ENCODE measurements at regions not wholly inside any gene's neighbourhood (a gene's known extent, or its start where the extent isn't known, plus 50 kb on each side); places are given as distances from the start of the nearest gene placed in this dataset.
"Not testable (repeated sequence)": the region's sequence is repeated elsewhere in the genome, so short reads cannot be mapped to it uniquely, and the experiment has no call there.

DNA sequence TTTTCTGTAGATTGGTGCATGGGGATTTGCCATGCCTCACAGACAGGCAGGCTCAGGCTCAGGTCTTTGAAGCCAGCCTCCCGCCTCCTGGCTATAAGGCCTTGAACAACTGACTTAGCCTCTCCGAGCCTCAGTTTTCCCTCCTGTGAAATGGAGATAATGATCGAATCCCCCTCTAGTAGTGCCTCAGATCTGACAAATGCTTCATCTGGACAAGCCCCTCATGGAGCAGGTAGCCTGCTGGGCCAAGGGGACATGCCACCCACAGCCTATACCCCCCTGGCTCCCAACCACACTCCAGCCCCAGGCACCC lies 68.1 kb upstream of the LCTL start:
- Histone ChIP-seq H3K27me3 (ENCODE audit: low read depth, low read length) (no peaks in the 10 kb centered on the region), H3K9me3 (ENCODE audit: insufficient read depth, low read length) (no peaks in the 10 kb centered on the region), H4K20me1 (ENCODE audit: insufficient read depth, low read length) (no peaks in the 10 kb centered on the region), H3K36me3 (replicated peaks; ENCODE audit: low read depth, low read length) (no peaks in the 10 kb centered on the region), H3K4me1 (ENCODE audit: low read length) (0 out of 2 replicates have a peak, but pooled peaks cover 4% of the 10 kb centered on the region), H3K9ac (ENCODE audit: low read length) (no peak overlapping the region), H3K79me2 (ENCODE audit: low read length) (no peaks in the 10 kb centered on the region), H2AFZ (ENCODE audit: low read depth, low read length) (no peak overlapping the region), H3K4me2 (ENCODE audit: low read length) (no peak overlapping the region), H3K4me3 (ENCODE audit: low read length) (no peak overlapping the region), H3K27ac (ENCODE audit: low read length) (no peak overlapping the region)
- TF ChIP-seq, protein P1, sequence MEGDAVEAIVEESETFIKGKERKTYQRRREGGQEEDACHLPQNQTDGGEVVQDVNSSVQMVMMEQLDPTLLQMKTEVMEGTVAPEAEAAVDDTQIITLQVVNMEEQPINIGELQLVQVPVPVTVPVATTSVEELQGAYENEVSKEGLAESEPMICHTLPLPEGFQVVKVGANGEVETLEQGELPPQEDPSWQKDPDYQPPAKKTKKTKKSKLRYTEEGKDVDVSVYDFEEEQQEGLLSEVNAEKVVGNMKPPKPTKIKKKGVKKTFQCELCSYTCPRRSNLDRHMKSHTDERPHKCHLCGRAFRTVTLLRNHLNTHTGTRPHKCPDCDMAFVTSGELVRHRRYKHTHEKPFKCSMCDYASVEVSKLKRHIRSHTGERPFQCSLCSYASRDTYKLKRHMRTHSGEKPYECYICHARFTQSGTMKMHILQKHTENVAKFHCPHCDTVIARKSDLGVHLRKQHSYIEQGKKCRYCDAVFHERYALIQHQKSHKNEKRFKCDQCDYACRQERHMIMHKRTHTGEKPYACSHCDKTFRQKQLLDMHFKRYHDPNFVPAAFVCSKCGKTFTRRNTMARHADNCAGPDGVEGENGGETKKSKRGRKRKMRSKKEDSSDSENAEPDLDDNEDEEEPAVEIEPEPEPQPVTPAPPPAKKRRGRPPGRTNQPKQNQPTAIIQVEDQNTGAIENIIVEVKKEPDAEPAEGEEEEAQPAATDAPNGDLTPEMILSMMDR (IDR thresholded peaks at IDR 0.05; ENCODE audit: low read depth, low read length) = no peak

DNA sequence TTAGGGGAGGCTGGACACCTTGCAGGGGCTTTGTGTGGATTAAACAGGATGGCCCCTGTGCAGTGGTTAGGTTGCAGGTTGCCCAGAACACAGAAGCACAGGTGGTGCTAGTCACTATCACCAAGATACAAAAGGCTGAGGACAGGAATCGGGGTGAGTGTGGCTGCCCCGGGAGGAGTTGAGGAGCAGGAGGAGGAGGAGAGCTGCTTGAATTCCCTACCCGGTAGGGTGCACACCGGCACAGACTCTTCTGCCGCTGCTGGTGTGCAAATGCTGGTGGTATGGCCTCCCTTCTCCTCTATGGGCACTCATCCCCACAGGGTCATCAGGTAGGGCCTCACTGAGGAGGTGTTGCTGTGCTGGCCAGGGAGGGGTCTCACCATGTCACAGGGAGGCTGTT lies 67.5 kb upstream of the SMAD6 start:
- Histone ChIP-seq H3K9ac (ENCODE audit: low read length) (no peak overlapping the region), H4K20me1 (ENCODE audit: insufficient read depth, low read length) (no peaks in the 10 kb centered on the region), H3K9me3 (ENCODE audit: insufficient read depth, low read length) (no peaks in the 10 kb centered on the region), H2AFZ (ENCODE audit: low read depth, low read length) (no peak overlapping the region), H3K4me1 (ENCODE audit: low read length) (0 out of 2 replicates have a peak, but pooled peaks cover 4% of the 10 kb centered on the region), H3K27me3 (ENCODE audit: low read depth, low read length) (no peaks in the 10 kb centered on the region), H3K27ac (ENCODE audit: low read length) (no peak overlapping the region), H3K4me2 (ENCODE audit: low read length) (no peak overlapping the region), H3K36me3 (replicated peaks; ENCODE audit: low read depth, low read length) (no peaks in the 10 kb centered on the region), H3K4me3 (ENCODE audit: low read length) (no peak overlapping the region), H3K79me2 (ENCODE audit: low read length) (no peaks in the 10 kb centered on the region)
- TF ChIP-seq, protein P1 (IDR thresholded peaks at IDR 0.05; ENCODE audit: low read depth, low read length) = no peak
- no peak for TF ChIP-seq EZH2phosphoT487 (IDR thresholded peaks at IDR 0.05; ENCODE audit: low read depth)

DNA sequence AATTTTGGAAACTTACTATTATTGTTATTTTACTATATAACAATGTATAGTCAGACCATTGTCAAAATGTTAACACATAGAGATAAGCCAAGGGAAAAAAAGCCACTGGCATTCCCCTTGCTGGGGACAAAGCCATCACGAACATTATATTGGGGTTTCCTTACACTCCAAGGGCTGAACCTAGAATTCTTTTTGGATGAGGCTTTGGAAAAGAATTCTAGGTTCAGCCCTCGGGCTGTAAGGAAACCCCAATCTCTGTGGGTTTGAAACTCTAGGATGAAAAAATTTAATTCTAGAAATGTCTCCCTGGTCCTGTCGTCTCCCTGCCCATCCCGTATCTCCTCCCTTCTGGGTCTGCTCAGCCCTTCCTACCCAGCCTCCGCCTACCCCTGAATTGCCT lies 67.0 kb upstream of the SMAD6 start:
- Histone ChIP-seq H4K20me1 (ENCODE audit: insufficient read depth, low read length) (no peaks in the 10 kb centered on the region), H3K4me2 (ENCODE audit: low read length) (no peak overlapping the region), H3K4me3 (ENCODE audit: low read length) (no peak overlapping the region), H3K27ac (ENCODE audit: low read length) (no peak overlapping the region), H3K9ac (ENCODE audit: low read length) (no peak overlapping the region), H3K79me2 (ENCODE audit: low read length) (no peaks in the 10 kb centered on the region), H2AFZ (ENCODE audit: low read depth, low read length) (no peak overlapping the region), H3K27me3 (ENCODE audit: low read depth, low read length) (no peaks in the 10 kb centered on the region), H3K9me3 (ENCODE audit: insufficient read depth, low read length) (no peaks in the 10 kb centered on the region), H3K4me1 (ENCODE audit: low read length) (0 out of 2 replicates have a peak, but pooled peaks cover 4% of the 10 kb centered on the region), H3K36me3 (replicated peaks; ENCODE audit: low read depth, low read length) (no peaks in the 10 kb centered on the region)
- TF ChIP-seq, protein P1 (IDR thresholded peaks at IDR 0.05; ENCODE audit: low read depth, low read length) = no peak
- no peak for TF ChIP-seq EZH2phosphoT487 (IDR thresholded peaks at IDR 0.05; ENCODE audit: low read depth)

- no peak overlapping the region for H3K9ac ChIP-seq (ENCODE audit: low read length)
- no peak overlapping the region for H3K27ac ChIP-seq (ENCODE audit: low read length)
- H3K4me3 ChIP-seq (ENCODE audit: low read length) = no peak overlapping the region
- H4K20me1 ChIP-seq (ENCODE audit: insufficient read depth, low read length) = no peaks in the 10 kb centered on the region
- 0 out of 2 replicates have a peak, but pooled peaks cover 4% of the 10 kb centered on the region for H3K4me1 ChIP-seq (ENCODE audit: low read length)
- no peaks in the 10 kb centered on the region for H3K27me3 ChIP-seq (ENCODE audit: low read depth, low read length)
- TF ChIP-seq, protein P1 (IDR thresholded peaks at IDR 0.05; ENCODE audit: low read depth, low read length) = no peak
- TF ChIP-seq EZH2phosphoT487 (IDR thresholded peaks at IDR 0.05; ENCODE audit: low read depth) = no peak
- no peak overlapping the region for H3K4me2 ChIP-seq (ENCODE audit: low read length)
- H2AFZ ChIP-seq (ENCODE audit: low read depth, low read length) = no peak overlapping the region
- no peaks in the 10 kb centered on the region for H3K79me2 ChIP-seq (ENCODE audit: low read length)
- H3K36me3 ChIP-seq (replicated peaks; ENCODE audit: low read depth, low read length) = no peaks in the 10 kb centered on the region
- no peaks in the 10 kb centered on the region for H3K9me3 ChIP-seq (ENCODE audit: insufficient read depth, low read length)
Measured at GRCh38 chr15:66635817-66636216, 66.2 kb upstream of the SMAD6 start.

DNA sequence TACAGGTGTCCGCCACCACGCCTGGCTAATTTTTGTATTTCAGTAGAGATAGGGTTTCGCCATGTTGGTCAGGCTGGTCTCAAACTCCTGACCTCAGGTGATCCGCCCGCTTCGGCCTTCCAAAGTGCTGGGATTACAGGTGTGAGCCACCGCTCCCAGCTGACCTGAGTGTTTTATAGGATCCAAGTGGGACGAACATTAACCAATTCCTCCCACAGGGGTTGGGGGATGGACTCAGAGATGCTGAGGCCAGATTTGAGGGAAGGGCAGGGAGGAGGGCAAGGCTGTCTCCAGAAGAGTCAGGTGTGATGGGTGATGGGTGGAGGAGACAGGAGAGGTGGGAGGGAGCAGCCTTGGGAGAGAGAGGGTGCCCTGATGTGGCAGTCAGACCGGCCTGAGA lies 65.0 kb upstream of the SMAD6 start:
- not testable (repeated sequence) for H3K4me1 ChIP-seq (ENCODE audit: low read length); H3K79me2 ChIP-seq (ENCODE audit: low read length); H3K27me3 ChIP-seq (ENCODE audit: low read depth, low read length); H3K36me3 ChIP-seq (replicated peaks; ENCODE audit: low read depth, low read length); H4K20me1 ChIP-seq (ENCODE audit: insufficient read depth, low read length); H3K27ac ChIP-seq (ENCODE audit: low read length); H3K9me3 ChIP-seq (ENCODE audit: insufficient read depth, low read length); H3K4me3 ChIP-seq (ENCODE audit: low read length); H2AFZ ChIP-seq (ENCODE audit: low read depth, low read length); H3K4me2 ChIP-seq (ENCODE audit: low read length); H3K9ac ChIP-seq (ENCODE audit: low read length)

All from OCI-LY3 (cell line).